GM21528 (cell line): ENCODE measurements at regions not wholly inside any gene's neighbourhood (a gene's known extent, or its start where the extent isn't known, plus 50 kb on each side); places are given as distances from the start of the nearest gene placed in this dataset.
"Not testable (repeated sequence)": the region's sequence is repeated elsewhere in the genome, so short reads cannot be mapped to it uniquely, and the experiment has no call there.

Source experiments
- ATAC-seq: cut with Tn5 transposase; IDR thresholded peaks from one replicate; pipeline ENCODE4 v1.9.1; 2021; ENCODE audit warnings: mild to moderate bottlenecking, moderate library complexity; ENCODE audit not compliant: unreplicated experiment, low FRiP score

- no peak for ATAC-seq
These were observed 283.9 kb upstream of the SPHKAP start for GRCh38 chr2:228465408-228465807.

GRCh38 chr2:228458364-228458763 lies 276.9 kb upstream of the SPHKAP start:
- ATAC-seq, result no peak

GRCh38 chr2:228447266-228447915 lies 265.9 kb upstream of the SPHKAP start:
- no peak for ATAC-seq

GRCh38 chr2:228446734-228447133 lies 265.2 kb upstream of the SPHKAP start:
- no peak for ATAC-seq

- no peak for ATAC-seq
These were observed 262.7 kb upstream of the SPHKAP start for GRCh38 chr2:228444161-228444560.

- no peak for ATAC-seq
These were observed 252.2 kb upstream of the SPHKAP start for GRCh38 chr2:228433721-228434120.

GRCh38 chr2:228432116-228432515 lies 250.6 kb upstream of the SPHKAP start:
- ATAC-seq, result no peak

- no peak for ATAC-seq
These were observed 249.5 kb upstream of the SPHKAP start for GRCh38 chr2:228430986-228431385.

- ATAC-seq, result no peak
These were observed 245.2 kb upstream of the SPHKAP start for GRCh38 chr2:228426502-228427216.

- ATAC-seq, result not testable (repeated sequence)
These were observed 244.0 kb upstream of the SPHKAP start for GRCh38 chr2:228425411-228426060.

GRCh38 chr2:228417956-228418355 lies 236.5 kb upstream of the SPHKAP start:
- ATAC-seq, result no peak

GRCh38 chr2:228417526-228417925 lies 236.0 kb upstream of the SPHKAP start:
- no peak for ATAC-seq

GRCh38 chr2:228410061-228410460 lies 228.6 kb upstream of the SPHKAP start:
- ATAC-seq, result no peak

- ATAC-seq, result no peak
These were observed 228.0 kb upstream of the SPHKAP start for GRCh38 chr2:228409493-228409892.

GRCh38 chr2:228408529-228409227 lies 227.2 kb upstream of the SPHKAP start:
- no peak for ATAC-seq

- no peak for ATAC-seq
These were observed 226.3 kb upstream of the SPHKAP start for GRCh38 chr2:228407821-228408220.

- no peak for ATAC-seq
These were observed 219.8 kb upstream of the SPHKAP start for GRCh38 chr2:228401065-228401912.

GRCh38 chr2:228387776-228388175 lies 206.3 kb upstream of the SPHKAP start:
- no peak for ATAC-seq

GRCh38 chr2:228378696-228379425 lies 197.4 kb upstream of the SPHKAP start:
- no peak for ATAC-seq

- no peak for ATAC-seq
These were observed 196.7 kb upstream of the SPHKAP start for GRCh38 chr2:228378233-228378632.
